Frontal cortex (tissue), 3 donors: ENCODE measurements at regions not wholly inside any gene's neighbourhood (a gene's known extent, or its start where the extent isn't known, plus 50 kb on each side); places are given as distances from the start of the nearest gene placed in this dataset.

ENCODE experiments used
- DNase-seq, 2 donors: peaks; one replicate each; pipeline ENCODE4 v3.0.0; 2012; ENCODE audit warnings: low spot score in 2 of 2
- FAIRE-seq: peaks from 2 replicates; lab custom pipeline; 2012; peaks lifted over from hg19 to GRCh38; lab: Jason Lieb, UNC
- donor health status: control.
- donor health status: control.
- donor health status: control.

- DNase-seq: no peak
- no peak for FAIRE-seq
These were observed 102.0 kb upstream of the GADL1 start for GRCh38 chr3:30996467-30996866.

DNA sequence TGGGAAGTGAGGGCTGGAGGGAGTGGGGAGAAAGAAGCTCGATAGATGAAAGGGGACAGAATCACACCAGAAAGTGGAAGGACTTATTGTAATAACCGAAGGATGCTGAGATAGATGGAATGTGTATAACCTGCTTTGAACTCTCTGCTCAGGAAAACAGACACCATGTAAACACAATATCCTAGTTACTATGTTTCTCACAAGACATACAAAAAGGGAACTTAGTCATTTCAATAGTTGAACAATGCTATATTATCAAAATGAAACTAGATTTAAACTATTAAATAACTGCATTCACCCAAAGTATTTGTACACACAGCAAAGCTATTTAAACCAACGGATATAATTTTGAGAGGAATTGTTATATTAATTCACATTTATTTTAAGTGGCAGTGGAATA lies 108.3 kb upstream of the GADL1 start:
- DNase-seq (no peak), FAIRE-seq (no peak)

GRCh38 chr3:31004025-31004678 lies 109.7 kb upstream of the GADL1 start:
- FAIRE-seq: no peak
- DNase-seq: no peak

DNA sequence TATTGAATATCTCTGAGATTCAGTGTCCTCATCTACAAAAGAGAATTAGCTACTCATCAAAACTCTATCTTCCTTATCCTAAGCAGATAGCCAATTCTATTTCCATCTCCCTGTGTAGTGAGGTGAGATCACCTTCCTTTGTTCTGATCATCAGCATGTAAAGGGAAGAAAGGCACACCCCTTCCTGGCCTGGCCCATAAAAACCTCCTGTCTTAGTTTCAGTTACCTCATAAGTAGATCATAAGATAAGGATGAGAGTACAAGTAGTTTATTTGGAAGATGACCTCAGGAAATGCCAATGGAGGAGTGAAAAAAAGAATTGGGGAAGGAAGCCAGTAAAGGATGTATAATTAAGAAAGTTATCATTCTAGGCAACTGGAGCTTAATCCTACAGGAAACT lies 114.5 kb upstream of the GADL1 start:
- FAIRE-seq (no peak), DNase-seq (no peak)

DNA sequence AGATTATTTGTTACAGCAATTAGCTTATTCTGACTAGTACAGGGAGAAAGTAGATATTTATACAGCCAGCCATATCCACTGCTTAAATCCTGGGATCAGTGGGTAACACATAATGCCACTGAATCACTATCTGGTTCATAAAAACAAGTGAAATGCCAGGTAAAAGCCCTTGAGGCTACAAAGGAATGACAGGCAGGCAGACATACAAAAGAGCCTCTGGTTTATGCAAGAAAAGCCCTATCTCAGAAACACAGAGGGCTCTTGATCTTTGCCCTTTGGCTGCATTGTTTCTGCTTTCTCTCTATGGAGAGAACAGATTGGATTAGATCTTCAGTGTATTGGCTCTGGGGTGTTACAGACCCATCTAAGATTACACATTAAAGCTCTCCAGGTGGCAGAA lies 115.4 kb upstream of the GADL1 start:
- no peak for FAIRE-seq
- no peak for DNase-seq

DNA sequence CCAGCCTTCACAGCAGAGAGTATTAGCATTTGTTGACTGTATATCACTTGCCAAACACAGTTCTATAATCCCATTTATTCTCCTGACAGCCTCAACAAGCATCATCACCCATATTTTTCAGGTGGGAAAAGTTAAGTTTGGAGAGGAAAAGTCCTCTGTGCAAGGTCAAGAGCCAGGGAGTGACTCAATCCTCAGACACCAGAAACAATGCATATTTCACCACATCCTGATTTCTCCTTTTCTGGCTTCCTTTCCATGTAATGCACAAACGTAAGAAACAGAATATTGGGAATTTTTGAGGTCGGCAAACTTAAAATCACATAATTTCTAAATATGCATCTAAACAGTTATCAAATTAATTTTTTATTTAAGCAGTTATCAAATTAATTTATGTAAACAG lies 116.0 kb upstream of the GADL1 start:
- FAIRE-seq (no peak), DNase-seq (no peak)

DNA sequence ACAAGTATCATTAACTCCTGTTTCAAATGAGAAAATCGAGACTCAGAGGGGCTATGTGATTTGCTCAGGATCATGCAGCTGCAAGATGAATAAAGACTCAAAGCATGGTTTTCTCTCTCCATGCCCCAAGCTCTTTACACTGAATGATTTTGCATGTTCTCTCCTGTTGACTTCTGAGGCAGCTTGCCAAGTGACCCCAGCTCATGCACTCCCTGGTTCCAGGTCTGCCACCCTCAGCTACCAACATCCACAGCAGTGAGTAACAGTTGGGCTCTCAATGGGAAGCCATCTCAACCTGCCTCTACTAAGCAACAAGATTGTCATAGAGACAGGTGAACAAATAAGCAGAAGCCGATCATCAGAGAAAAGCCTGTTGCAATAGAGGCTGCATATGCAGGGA lies 116.9 kb upstream of the GADL1 start:
- FAIRE-seq (no peak), DNase-seq (no peak)

DNA sequence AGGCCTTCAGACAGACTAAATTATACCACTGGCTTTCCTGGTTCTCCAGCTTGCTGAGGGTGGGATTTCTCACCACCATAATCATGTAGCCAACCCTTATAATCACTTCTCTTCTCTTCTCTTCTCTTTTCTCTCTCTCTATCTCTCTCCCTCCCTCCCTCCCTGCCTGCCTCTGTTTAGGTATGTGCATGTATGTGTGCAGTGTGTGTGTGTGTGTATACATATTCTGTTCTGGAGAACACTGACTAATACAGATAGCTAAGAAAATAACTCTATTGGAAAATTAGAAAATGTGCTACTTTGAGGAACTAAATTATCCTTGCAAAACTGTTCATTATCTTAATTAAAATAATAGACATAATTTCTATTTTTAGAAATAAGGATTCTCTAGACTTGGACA lies 118.6 kb upstream of the GADL1 start:
- FAIRE-seq: no peak
- no peak for DNase-seq

GRCh38 chr3:31013843-31014242 lies 119.4 kb upstream of the GADL1 start:
- FAIRE-seq (no peak), DNase-seq (no peak)

DNA sequence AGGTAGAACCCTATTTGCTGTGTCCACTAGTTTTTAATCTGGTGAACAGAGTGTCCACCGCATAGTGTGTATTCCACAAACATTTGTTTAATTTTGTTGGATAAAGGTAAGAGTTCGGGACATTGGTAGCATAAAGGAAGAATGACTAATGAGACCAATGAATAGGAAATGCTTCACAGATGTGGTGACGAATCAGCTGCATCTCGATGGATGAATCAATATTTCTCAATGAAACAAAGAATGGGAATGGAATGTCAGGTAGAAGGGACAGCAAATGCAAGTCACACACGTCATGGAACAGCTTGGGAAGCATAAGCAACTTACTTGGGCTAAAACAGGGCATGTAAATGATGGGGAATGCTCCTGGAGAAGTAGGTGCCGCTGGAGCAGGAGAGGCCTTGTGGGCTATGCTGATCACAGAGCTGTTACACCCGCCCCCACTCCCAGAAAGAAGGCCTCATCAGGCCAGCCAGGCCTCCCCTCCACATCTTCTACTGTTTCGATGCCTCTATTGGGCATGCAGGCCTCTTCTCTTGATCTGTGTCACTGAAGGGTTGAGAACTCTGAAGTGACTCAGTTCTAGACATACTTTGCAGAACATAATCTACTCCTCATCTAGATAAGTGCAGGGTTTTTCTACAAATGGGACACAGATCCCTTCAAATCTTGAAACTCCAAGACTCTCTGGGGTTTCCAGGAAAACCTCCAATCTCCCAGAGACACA lies 120.0 kb upstream of the GADL1 start:
- DNase-seq (no peak), FAIRE-seq (no peak)

GRCh38 chr3:31016196-31016595 lies 121.7 kb upstream of the GADL1 start:
- no peak for FAIRE-seq
- no peak for DNase-seq

- FAIRE-seq: no peak
- no peak for DNase-seq
These were observed 128.3 kb upstream of the GADL1 start for GRCh38 chr3:31022716-31023115.

DNA sequence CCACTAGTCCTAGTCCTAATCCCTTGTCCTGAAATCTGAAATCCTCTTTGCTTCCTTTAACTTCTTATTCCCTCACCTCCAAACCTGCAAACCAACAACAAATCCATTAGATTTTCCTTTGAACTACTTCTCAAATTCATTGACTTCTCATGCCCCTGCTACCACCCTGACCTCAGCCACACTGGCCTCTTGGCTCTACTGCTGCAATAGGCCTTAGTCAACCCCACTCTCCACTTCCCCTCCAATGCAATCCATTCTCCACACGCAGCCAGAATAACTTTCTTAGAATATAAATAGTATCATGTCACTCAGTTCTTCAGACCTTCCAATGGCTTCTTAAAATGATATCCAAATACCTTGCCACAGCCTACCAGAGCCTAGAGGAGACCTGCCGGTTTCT lies 131.1 kb upstream of the GADL1 start:
- no peak for DNase-seq
- no peak for FAIRE-seq

DNA sequence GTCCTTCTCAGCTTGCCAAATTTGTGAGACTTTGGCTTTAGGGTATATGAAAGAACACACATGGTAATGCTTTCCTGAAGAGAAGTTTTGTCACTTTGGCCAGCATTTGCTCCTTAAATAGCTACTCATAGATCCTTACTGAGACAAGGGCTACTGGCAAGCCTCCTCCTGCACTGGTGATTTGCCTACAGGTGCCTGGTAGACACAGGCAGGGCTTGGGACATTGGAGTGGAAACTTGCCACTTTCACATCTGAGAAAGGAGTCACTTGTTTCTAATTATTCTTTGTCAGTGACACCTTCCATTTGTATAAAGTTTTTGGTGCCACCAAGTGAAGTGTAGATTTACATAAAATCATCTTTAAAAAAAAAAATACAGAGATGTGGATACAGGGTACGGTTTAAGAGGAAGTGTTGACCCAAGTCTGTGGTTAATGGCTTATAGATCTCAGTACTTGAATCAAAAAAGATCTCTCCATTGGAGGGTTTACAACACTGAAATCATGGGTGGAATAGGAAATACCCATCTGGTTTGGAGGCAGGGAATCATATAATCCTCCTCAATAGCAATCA lies 132.8 kb upstream of the GADL1 start:
- DNase-seq (no peak), FAIRE-seq (no peak)

DNA sequence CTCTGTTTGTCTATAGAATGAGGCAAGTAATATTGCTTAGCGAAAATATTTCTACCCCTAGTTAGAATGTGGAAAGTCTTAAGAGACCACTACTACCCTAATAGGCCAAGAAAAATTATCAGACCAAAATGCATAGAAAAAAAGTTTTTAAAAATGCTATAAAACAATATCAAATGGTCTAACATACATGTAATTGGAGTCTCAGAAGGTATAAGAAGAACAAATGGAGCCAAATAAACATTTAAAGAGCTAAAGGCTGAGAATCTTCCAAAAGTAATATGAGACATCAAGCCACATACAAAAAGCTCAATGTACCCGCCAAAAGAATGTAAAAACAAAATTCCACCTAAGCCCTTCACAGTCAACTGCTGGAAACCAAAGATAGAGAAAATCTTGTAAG lies 133.5 kb upstream of the GADL1 start:
- DNase-seq: no peak
- FAIRE-seq: no peak

DNA sequence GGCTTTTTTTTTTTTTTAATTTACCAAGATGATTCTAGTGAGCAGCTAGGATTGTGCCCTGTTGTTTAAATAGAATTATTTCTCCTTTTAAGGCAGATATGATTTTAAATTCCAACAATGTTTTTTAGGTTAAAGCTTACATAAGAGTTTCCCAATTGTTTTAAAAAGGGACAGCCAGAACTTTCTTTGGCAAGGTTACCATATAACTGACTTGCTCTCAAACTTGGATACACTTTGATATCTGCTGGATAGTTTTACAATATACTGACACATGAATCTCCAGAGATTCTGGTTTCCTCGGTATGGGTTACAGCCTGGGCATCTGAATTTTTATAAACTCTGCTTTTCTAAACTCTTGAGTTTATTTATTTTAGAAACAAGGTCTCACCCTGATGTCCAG lies 134.3 kb upstream of the GADL1 start:
- no peak for DNase-seq
- no peak for FAIRE-seq

- no peak for FAIRE-seq
- DNase-seq: no peak
These were observed 135.2 kb upstream of the GADL1 start for GRCh38 chr3:31029706-31030105.

- DNase-seq (no peak), FAIRE-seq (no peak)
These were observed 141.2 kb upstream of the GADL1 start for GRCh38 chr3:31035681-31036080.

DNA sequence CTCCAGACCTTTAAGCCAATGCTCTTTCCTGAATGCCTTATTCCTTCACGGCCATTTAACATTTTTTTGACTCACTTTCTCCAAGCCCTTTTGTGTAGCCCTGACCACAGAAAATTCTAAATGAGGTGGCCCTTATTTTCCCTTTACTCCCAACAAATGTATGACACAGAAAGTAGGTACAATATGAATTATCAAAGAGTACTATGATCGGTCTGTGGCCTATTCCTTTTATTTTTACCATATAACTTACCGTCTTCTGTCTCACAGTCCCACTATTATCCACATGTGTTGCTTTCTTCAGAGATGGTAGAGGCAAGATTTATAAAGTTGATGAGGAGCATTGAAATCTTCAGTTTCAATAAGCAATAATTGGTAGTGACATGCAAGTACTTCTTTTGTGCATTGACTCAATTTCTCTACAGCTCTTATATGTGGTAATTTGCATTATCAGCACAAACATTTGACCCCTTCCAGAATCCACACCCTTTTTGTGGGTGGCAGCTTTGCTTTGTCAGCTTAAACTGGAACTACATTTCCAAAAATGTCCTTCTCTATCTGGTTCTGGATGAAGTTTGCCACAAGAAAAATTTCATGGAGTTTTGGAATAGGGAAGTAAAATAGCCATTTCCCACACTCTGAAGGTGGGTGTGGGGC lies 143.8 kb upstream of the GADL1 start:
- FAIRE-seq (no peak), DNase-seq (no peak)

- no peak for FAIRE-seq
These were observed 144.7 kb upstream of the GADL1 start for GRCh38 chr3:31039145-31039544.

More at GRCh38 chr3:31039145-31039544, 144.7 kb upstream of the GADL1 start:
- DNase-seq: no peak
